PC-3 (cell line): ENCODE measurements at regions not wholly inside any gene's neighbourhood (a gene's known extent, or its start where the extent isn't known, plus 50 kb on each side); places are given as distances from the start of the nearest gene placed in this dataset.
"Not testable (repeated sequence)": the region's sequence is repeated elsewhere in the genome, so short reads cannot be mapped to it uniquely, and the experiment has no call there.

Experiments
- CTCF ChIP-seq: fragments of 300-600 bp; sonication (generic); conservative IDR thresholded peaks from 2 replicates; pipeline ENCODE4 v1.5.1; 2017; ENCODE audit warnings: antibody characterized with exemption, low read depth, mild to moderate bottlenecking, low read length
- EZH2 ChIP-seq: fragments of 300-600 bp; sonication (generic); IDR thresholded peaks from one replicate; pipeline ENCODE4 v1.6.1; 2017; ENCODE audit warnings: antibody characterized with exemption, mild to moderate bottlenecking, low read length; ENCODE audit not compliant: unreplicated experiment
- EZH2phosphoT487 ChIP-seq: fragments of 300-600 bp; sonication (generic); IDR thresholded peaks from 2 replicates; pipeline ENCODE4 v1.6.1; 2018; ENCODE audit warnings: mild to moderate bottlenecking, antibody characterized with exemption, low read length, borderline replicate concordance

- not testable (repeated sequence) for TF ChIP-seq CTCF, EZH2, EZH2phosphoT487
Measured at GRCh38 chr9:67394782-67395181, 402.4 kb upstream of the SPATA31A3 start.
